Right renal pelvis (tissue), 4 donors: ENCODE measurements at regions not wholly inside any gene's neighbourhood (a gene's known extent, or its start where the extent isn't known, plus 50 kb on each side); places are given as distances from the start of the nearest gene placed in this dataset.
"Not testable (repeated sequence)": the region's sequence is repeated elsewhere in the genome, so short reads cannot be mapped to it uniquely, and the experiment has no call there.

ENCODE experiments used
- DNase-seq, 4 donors: peaks; one replicate each; pipeline ENCODE4 v3.0.0-alpha.2; 2013; ENCODE audit warnings: low read depth in 4 of 4, low spot score in 3 of 4, missing footprints in 1 of 4

DNA sequence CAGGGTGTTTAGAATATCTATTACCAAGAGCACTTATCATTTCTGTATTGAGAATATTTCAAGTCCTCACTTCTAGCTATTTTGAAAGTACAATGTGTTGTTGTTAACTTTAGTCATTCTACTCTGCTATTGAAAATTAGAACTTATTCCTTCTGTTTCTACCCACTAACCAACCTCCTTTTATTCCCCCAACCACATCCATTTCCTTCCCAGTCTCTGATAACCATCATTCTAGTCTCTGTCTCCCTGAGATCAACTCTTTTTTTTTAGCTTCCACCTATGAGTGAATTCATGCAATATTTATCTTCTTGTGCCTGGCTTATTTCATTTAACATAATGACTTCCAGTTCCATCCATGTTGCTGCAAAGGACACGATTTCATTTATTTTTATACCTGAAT lies 290.6 kb upstream of the OR4E1 start:
- DNase-seq = no peak

DNA sequence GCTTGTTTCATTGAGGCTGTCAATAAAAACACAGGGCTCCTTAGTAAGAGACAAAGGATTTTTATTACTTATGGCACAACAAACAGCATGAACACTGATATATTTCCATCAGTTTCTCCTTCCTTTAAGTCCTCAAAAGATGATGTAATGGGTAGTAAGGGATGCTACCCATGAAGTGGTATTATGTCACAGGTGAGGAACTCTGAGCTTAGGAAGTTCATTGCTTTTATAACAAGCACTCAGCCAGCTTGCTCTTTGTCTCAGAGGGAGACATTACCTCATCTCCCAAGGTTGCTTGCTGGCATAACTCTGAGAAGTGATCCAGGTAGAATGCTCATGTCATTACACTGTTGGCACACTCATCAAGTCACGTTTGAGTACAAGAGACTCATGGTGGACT lies 287.0 kb upstream of the OR4E1 start:
- no peak for DNase-seq

DNA sequence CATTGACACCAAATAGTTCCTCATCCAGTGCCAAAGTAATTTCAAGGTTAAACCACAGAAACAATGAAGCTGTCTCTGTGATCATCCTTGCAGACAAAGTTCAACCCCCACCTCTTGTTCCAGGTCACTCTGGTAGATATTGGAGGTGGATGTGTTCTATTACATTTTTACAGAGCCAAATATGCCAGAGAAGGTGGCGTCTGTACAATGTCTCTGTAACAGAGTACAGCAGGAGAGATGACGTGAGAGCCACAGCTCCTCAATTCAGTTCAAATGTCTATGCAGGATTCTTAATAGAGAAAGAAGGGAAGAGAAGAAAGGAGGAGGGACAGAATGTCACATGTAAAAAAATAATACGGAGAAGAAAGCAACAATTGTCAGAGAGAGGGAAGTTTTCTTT lies 268.3 kb upstream of the OR4E1 start:
- no peak for DNase-seq

DNA sequence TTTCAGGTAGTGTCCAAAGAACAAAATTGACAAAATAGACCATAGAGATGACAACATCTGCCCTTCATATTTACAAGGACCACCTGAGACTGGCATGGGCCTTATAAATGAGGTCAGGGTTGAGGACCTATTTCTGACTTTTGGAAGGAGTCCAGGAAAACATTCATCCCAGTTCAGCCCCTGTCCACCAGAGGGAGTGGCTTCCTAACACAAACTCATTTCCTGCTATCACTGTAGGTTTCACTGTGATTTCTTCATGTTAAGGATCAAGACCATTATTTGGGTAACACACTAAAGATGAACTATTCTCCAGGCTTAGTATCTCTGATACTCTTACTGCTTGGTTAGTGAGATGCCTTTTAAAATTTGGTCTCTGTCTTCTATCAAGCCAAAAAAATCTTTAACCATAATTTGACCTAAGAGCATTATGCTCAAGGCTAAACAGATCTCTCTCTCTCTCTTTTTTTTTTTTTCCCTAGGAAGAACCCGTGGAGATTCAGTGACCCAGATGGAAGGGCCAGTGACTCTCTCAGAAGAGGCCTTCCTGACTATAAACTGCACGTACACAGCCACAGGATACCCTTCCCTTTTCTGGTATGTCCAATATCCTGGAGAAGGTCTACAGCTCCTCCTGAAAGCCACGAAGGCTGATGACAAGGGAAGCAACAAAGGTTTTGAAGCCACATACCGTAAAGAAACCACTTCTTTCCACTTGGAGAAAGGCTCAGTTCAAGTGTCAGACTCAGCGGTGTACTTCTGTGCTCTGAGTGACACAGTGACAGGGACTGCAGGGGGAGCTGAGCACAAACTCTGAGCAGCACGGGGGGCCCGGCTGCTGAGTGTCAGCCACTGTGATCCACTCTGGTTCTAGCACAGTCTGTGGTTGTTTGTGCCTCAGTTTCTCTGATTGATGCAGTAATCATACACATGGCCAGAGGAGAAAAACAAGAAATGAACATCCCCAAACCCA lies 267.6 kb upstream of the OR4E1 start:
- no peak for DNase-seq

DNA sequence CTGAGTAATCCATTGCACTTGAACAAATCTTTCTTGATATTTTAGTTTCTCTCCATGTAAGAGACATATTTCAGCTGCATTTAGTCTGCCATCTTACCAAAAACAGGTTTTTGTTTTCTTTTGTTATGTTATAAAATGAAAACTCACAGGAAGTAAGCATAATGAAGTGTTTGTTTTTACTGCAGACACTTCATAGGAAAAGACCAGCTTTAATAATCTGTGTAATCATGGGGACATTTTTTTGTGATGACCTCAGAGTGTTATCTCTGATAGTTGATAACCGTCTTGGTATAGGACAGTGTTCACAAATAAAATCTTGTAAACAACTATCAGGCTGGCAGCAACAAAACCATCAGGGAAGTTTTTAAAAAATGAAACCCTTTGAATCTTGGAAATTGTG lies 266.2 kb upstream of the OR4E1 start:
- DNase-seq = no peak

DNA sequence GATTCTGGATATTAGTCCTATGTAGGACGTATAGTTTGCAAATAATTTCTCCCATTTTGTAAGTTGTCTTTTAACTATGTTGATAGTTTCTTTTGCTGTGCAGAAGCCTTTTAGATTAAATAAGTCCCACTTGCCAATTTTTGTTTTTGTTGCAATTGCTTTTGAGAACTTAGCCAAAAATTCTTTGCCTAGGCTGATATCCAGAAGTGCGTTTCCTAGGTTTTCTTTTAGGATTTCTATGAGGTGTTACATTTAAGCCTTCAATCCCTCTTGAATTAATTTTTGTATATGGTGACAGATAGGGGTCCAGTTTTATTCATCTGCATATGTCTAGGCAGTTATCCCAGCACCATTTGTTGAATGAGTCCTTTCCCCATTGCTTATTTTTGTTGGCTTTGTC lies 264.4 kb upstream of the OR4E1 start:
- no peak for DNase-seq

DNA sequence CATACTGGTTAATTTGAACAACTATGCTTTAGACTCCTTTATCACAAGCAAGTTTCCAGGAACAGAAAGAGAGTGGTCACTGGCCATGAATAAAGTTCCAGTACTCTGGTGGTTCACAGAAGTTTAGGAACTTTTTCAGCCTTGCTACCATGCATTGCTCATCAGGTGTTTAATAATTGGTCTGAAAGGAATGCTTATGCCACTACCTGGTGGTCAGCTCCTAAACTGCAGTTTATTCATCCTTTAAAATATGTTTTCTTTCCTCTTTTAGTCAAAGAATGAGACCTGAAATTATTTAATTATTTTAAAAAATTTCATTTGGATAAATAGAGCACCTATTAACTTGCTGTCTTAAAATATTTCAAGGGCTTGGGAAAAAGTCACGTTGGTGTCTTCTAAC lies 260.1 kb upstream of the OR4E1 start:
- DNase-seq = no peak

DNA sequence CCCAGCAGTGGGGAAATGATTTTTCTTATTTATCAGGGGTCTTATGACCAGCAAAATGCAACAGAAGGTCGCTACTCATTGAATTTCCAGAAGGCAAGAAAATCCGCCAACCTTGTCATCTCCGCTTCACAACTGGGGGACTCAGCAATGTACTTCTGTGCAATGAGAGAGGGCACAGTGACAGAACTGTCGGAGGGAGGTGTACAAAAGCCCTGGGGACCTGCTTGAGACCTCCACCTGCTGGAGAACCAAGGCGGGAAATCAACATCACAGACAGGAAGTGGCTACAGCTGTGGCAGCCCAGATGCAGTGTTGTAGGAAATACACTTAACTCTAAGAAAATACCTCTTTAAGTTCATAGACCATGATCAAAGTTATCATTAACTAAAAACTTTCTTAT lies 250.9 kb upstream of the OR4E1 start:
- no peak for DNase-seq

DNA sequence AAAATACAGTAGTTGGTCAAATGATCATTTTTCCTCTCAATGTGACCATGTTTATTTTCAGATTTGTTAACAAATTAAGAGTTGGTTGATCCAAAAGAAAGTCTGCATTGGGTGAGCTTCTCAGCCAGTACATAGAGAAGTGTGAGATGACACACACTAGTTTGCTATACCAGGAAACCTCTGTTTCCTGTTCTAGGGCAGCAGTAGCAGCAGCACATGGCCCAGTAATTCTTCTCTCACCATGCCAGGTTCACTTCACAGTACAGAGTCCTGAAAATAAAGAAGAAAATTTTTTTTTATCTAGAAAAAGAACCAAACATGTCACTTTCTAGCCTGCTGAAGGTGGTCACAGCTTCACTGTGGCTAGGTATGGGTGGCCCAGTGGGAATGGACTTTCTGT lies 250.2 kb upstream of the OR4E1 start:
- DNase-seq = no peak

DNA sequence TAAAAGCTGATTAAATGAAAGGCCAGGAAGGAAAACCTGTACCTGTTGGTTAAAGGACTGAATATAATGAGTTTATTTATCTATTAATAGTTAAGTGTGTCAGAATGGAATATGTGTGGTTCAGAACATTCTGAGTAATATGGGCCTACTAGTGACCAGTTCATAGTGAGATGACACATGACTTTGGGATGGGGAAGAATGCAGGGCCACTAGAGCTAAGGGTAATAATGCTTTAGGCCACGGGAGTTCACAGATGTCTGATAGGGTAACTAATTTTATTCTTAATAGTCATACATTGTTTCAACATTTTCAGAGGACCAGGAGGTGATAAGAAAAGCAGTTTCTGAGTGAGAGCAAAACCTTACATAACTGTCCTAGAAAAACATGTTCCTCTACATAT lies 247.8 kb upstream of the OR4E1 start:
- DNase-seq = no peak

DNA sequence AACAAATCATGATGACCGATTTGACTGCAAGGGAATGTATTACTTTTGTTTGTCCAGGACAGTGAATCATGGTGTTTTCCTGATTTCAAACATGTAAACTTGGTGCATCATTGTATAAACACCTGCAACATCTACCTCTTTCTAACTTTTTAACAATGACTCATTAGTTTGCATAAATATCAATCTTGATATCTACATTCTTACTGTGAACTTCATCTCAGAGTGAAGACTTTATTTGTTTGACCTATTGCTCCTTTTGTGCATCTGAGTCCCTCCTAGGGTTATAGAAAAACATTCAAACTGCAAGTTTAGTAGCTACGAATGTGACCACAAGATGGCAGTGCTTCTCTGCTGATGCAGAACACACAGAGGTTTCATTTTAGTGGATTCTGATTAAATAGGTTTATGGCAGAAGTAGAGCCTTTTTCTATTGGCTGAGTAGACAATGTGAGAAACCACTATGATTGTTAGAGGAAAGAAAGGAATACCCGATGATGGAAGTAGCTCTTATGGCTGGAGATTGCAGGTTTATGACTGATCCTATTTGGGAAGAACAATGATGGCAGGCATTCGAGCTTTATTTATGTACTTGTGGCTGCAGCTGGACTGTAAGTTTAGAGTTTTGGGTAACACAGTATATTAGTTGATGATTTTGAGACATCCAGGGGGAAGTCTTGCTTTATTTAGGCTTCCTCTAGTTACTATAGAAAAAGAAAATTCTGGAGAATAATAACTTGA lies 244.2 kb upstream of the OR4E1 start:
- DNase-seq = peak in 3 of 4 donors; percentile 12 to 31 (median 26)

DNA sequence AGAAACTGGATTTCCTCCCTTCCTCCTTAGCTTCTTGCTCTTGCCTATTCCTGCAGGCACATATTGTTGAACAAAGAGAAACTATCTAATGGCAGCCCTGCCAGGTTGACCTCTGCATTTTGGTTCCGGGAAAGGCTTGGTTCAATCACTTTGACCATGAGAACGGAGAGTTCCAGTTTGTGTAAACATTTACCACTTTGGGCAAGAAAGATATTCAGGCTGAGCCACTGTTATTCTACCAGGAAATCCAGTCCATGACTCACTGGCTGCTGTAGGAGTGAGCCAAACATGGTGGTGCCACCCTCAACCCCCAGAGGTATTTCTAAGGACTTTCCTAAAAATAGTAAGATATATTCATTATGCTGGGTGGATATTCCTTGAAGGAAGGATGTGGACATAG lies 242.2 kb upstream of the OR4E1 start:
- DNase-seq = no peak

DNA sequence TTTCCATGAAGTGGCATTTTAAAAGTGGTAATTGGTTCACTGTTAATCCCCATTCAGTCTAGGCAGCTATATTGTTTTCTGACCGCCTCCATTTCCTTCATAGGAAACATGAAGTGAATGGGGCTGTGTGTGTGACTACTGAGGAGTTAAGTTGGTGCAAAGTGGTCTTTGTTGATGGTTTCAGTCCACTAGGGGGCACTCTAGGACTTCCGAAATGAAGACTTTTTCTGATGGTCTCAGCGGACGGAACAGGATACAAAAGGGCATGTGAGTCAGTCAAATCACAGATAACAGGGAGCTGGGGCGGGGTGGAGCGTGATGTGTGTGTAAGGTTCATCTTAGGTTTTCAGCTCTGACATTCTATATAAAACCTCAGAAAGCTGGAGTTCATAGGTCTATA lies 240.1 kb upstream of the OR4E1 start:
- peak in 3 of 4 donors; percentile 18 to 22 (median 21) for DNase-seq

DNA sequence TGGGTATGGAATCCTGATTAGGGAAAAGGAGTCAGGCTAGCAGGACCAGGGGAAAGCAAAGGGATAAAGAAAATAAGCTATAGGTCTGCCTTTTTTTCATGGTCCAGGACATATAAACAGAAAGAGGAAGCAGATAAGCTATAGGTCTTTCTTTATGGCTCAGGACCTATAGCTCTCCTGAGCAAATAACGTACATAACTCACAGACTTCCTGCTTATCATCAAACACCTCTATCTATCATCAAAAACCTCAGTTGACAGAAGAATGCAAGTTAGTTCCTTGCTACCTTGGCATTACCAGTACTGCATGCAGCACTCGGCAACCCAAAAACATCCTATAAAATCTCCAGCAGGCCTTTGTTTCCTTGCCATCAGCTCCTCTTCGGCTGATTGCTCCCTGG lies 238.7 kb upstream of the OR4E1 start:
- DNase-seq = no peak

DNA sequence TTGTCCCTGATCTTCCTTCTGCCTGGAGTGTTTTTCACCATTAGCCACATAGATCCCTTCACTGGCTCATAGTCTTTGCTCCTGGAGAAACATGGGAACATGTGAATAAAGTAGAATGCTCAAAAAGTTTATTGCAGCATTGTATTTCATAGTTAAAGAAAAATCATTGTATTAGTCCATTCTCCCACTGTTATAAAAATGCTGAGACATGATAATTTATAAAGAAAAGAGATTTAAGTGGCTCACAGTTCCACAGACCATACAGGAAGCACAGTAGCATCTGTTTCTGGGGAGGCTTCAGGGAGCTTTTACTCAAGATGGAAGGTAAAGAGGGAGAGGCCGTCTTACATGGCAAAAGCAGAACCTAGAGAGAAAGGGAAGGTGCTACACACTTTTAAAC lies 238.3 kb upstream of the OR4E1 start:
- DNase-seq = no peak

DNA sequence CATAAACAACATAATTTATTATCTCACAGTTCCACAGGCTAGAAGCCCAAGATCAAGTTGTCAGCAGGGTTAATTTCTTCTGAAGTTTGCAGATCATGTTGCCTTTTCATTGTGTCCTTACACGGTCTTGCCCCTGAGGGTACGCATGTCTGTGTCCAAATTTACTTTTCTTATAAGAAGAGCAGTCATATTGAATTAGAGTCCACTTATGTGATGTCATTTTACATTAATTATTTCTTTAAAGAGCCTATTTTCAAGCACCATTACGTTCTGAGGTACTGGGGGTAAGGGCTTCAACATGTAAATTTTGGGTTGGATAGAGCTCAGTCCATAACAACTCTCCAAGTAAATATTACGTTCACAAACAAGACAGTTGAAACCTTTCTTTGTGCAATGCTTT lies 236.6 kb upstream of the OR4E1 start:
- DNase-seq = no peak

DNA sequence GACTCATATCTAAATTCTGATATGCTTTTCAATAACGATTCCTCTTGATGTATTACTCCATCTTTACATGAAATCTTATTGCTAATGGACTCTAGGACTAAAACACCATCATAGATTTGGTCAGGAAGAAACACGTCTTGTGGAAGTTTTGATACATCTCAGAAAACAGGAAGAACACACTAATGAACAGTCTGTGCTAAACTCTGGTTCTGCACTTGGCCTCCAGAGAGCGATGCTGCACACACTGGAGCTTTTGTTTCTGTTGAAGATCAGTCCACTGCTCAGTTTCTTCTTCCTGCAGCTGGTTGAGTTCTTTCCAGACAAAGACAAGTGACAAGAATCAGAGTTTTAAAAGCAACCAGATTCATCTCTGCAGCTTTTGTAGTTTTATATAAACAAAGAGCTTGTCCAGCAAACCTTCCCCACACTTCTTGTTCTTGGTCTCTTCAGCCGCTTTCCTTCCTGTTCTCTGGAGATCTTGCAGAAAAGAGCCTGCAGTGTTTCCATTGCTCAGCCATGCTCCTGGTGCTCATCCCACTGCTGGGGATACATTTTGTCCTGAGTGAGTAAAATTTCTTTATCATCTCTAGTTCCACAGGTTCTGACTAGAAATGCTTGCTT lies 229.1 kb upstream of the OR4E1 start:
- no peak for DNase-seq

DNA sequence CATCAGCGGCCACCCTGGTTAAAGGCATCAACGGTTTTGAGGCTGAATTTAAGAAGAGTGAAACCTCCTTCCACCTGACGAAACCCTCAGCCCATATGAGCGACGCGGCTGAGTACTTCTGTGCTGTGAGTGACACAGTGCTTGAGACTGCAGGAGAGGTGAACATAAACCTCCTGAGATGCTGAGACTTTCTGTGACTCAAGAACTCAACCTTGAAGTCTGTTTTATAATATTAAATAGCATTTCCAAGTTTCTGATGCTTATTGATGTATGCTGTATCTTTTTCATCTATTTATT lies 221.2 kb upstream of the OR4E1 start:
- DNase-seq = not testable (repeated sequence)

DNA sequence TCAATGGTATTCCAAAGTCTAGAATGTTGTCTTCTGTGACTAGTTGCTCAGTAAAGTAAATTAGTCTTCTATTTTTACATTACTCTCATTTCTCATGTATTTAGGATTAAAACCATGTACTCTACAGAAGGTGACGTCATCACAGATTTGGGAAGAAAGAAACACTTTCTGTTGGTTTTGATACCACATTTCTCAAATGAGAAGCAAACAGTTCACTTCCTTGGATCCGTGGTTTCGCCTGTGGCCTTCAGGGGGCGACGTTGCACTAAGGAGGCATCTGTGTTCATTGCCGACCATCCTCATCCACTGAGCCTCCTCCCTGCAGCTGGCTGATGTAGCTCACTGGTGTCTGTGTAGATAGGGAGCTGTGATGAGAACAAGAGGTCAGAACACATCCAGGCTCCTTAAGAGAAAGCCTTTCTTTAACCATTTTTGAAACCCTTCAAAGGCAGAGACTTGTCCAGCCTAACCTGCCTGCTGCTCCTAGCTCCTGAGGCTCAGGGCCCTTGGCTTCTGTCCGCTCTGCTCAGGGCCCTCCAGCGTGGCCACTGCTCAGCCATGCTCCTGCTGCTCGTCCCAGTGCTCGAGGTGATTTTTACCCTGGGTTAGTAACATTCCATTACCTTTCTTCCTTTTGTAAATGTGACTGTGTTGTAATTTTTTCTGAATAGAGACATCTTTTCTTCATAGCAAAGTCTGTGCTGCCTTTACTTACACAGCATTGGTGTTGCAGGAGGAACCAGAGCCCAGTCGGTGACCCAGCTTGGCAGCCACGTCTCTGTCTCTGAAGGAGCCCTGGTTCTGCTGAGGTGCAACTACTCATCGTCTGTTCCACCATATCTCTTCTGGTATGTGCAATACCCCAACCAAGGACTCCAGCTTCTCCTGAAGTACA lies 220.6 kb upstream of the OR4E1 start:
- no peak for DNase-seq

DNA sequence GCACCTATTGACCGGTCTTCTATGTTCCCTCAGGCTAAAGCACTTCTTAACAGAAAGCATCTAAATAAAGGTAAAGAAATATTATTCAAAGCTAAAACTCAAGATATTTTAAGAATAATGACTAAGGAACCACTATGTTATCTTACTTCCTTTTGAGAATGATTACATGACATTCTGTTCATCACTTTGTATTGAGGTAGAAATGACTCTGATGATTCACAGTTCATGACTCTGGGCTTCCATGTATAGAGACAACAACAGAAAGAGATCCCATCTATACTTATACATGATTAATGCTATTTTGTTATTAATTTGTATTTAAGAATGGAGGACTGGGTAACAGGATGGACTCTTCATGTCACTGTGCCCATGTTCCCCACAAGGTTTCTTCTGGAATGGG lies 218.3 kb upstream of the OR4E1 start:
- no peak for DNase-seq

DNA sequence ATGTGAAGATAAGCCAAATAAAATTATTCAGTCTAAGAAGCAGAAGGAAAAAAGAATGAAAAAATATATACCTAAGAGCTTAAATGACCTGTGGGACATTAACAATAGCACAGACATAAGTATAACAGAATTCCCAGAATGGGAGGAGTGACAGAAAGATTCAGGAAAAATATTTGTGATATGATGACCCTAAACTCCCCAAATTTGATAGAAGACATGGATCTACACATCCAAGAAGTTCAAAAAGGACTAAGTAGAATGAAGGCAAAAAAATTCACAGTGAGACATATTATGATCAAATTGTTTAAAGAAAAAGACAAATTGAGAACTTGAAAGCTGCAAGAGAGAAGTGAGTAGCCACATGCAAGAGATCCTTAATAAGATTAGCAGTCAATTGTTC lies 211.4 kb upstream of the OR4E1 start:
- DNase-seq = no peak
